ENCODE measurements at regions not wholly inside any gene's neighbourhood (a gene's known extent, or its start where the extent isn't known, plus 50 kb on each side); places are given as distances from the start of the nearest gene placed in this dataset.

DNA sequence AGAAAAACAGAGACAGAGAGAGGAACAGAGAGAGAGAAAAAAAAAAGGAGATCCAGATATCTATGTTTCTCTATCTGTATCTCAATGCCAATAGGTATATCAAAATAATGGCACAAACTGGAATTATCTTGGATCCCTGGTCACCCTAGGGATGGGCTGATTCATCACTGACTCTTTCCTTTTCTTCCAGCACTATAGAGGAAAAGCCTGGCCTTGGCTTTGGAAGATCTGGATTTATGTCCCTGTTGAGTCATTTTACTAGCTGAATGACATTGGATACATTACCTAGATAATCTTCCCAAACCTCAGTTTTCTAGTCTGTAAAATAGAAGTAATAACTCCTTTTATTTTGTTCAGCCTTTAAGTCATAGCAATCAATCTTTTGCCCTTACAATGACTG is 152.8 kb upstream of the GDF10 start:
- TF ChIP-seq, protein P1, sequence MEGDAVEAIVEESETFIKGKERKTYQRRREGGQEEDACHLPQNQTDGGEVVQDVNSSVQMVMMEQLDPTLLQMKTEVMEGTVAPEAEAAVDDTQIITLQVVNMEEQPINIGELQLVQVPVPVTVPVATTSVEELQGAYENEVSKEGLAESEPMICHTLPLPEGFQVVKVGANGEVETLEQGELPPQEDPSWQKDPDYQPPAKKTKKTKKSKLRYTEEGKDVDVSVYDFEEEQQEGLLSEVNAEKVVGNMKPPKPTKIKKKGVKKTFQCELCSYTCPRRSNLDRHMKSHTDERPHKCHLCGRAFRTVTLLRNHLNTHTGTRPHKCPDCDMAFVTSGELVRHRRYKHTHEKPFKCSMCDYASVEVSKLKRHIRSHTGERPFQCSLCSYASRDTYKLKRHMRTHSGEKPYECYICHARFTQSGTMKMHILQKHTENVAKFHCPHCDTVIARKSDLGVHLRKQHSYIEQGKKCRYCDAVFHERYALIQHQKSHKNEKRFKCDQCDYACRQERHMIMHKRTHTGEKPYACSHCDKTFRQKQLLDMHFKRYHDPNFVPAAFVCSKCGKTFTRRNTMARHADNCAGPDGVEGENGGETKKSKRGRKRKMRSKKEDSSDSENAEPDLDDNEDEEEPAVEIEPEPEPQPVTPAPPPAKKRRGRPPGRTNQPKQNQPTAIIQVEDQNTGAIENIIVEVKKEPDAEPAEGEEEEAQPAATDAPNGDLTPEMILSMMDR (optimal IDR thresholded peaks at IDR 0.05 in 1 of 3, IDR thresholded peaks at IDR 0.05 in 1 of 3, conservative IDR thresholded peaks at IDR 0.05 in 1 of 3; ENCODE audit: extremely low read depth in 1 of 3, insufficient read depth in 2 of 3, low read length in 3 of 3): no peak
- no peak for TF ChIP-seq EZH2 (IDR thresholded peaks at IDR 0.05; ENCODE audit: low read length)
- H3K36me3 ChIP-seq (ENCODE audit: control insufficient read depth in 2 of 2, extremely low read depth in 1 of 2, insufficient read depth in 2 of 2, low read length in 2 of 2): no peaks in the 10 kb centered on the region
- no peaks in the 10 kb centered on the region for H3K27me3 ChIP-seq (ENCODE audit: control insufficient read depth, extremely low read depth, insufficient read depth, low read length)
- H3K9me1 ChIP-seq (ENCODE audit: control insufficient read depth, extremely low read depth, insufficient read depth, low read length): no peaks in the 10 kb centered on the region
- DNase-seq (ENCODE audit: low read depth, low spot score) (no peak), FAIRE-seq (no peak)
- no peak overlapping the region for H3K27ac ChIP-seq (ENCODE audit: control insufficient read depth, insufficient read depth, low read length)
- H3K9me3 ChIP-seq (ENCODE audit: control insufficient read depth, low read depth, low read length): no peaks in the 10 kb centered on the region
- H3K4me2 ChIP-seq (ENCODE audit: control insufficient read depth, extremely low read depth, insufficient read depth, low read depth, low read length): peak overlapping the region; percentile 20
- H4K20me1 ChIP-seq (ENCODE audit: control insufficient read depth, extremely low read depth, insufficient read depth, low read length): no peaks in the 10 kb centered on the region
- no peak overlapping the region for H2AFZ ChIP-seq (ENCODE audit: control insufficient read depth, low read length)
- H3K4me1 ChIP-seq (ENCODE audit: control insufficient read depth, extremely low read depth, insufficient read depth, low read length): peaks cover 13% of the 10 kb centered on the region
- no peak overlapping the region for H3K9ac ChIP-seq (ENCODE audit: control insufficient read depth, extremely low read depth, insufficient read depth, low read length)
- H3K79me2 ChIP-seq (ENCODE audit: control insufficient read depth, insufficient read depth, low read length): no peaks in the 10 kb centered on the region
- dilution Hi-C loops (cut with MboI; ENCODE audit: extremely low pct_ligation_motif_present, low sequenced_read_pairs): no loop called here
- H3K4me3 ChIP-seq (ENCODE audit: control insufficient read depth in 2 of 3, extremely low read depth in 1 of 3, insufficient read depth in 2 of 3, low read depth in 1 of 3, low read length in 3 of 3): no peak overlapping the region

DNA sequence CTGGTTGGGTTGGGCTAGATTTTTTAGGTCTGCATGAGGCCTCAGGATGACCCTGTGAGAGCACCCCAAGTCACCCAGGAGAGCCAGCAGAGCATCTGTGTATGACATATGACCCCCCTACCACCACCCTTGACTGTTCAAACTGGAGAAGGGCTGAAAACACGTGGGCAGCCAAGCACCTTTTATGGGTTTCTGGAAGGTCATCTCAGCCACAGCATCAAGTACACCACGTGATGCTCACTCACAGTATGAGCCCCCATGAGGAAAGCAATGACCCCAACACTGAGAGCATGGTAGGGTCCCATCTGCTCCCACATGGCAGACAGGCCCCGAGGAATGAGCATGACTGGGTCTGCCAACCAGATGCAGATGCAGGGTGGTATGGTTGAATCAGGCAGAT is 149.4 kb upstream of the GDF10 start:
- no peak for FAIRE-seq
- Histone ChIP-seq H3K9me1 (ENCODE audit: control insufficient read depth, extremely low read depth, insufficient read depth, low read length) (no peaks in the 10 kb centered on the region), H2AFZ (ENCODE audit: control insufficient read depth, low read length) (no peak overlapping the region), H3K36me3 (ENCODE audit: control insufficient read depth in 2 of 2, extremely low read depth in 1 of 2, insufficient read depth in 2 of 2, low read length in 2 of 2) (no peaks in the 10 kb centered on the region), H3K4me1 (ENCODE audit: control insufficient read depth, extremely low read depth, insufficient read depth, low read length) (peaks cover 20% of the 10 kb centered on the region), H3K9ac (ENCODE audit: control insufficient read depth, extremely low read depth, insufficient read depth, low read length) (no peak overlapping the region), H3K27ac (ENCODE audit: control insufficient read depth, insufficient read depth, low read length) (no peak overlapping the region), H4K20me1 (ENCODE audit: control insufficient read depth, extremely low read depth, insufficient read depth, low read length) (no peaks in the 10 kb centered on the region), H3K4me3 (ENCODE audit: control insufficient read depth in 2 of 3, extremely low read depth in 1 of 3, insufficient read depth in 2 of 3, low read depth in 1 of 3, low read length in 3 of 3) (no peak overlapping the region), H3K27me3 (ENCODE audit: control insufficient read depth, extremely low read depth, insufficient read depth, low read length) (no peaks in the 10 kb centered on the region), H3K79me2 (ENCODE audit: control insufficient read depth, insufficient read depth, low read length) (no peaks in the 10 kb centered on the region), H3K4me2 (ENCODE audit: control insufficient read depth, extremely low read depth, insufficient read depth, low read depth, low read length) (no peak overlapping the region), H3K9me3 (ENCODE audit: control insufficient read depth, low read depth, low read length) (peaks cover 3% of the 10 kb centered on the region)
- DNase-seq (ENCODE audit: low read depth, low spot score): no peak
- dilution Hi-C loops (cut with MboI; ENCODE audit: extremely low pct_ligation_motif_present, low sequenced_read_pairs): no loop called here
- TF ChIP-seq, protein P1 (optimal IDR thresholded peaks at IDR 0.05 in 1 of 3, IDR thresholded peaks at IDR 0.05 in 1 of 3, conservative IDR thresholded peaks at IDR 0.05 in 1 of 3; ENCODE audit: extremely low read depth in 1 of 3, insufficient read depth in 2 of 3, low read length in 3 of 3): no peak
- no peak for TF ChIP-seq EZH2 (IDR thresholded peaks at IDR 0.05; ENCODE audit: low read length)
